ENCODE measurements at regions not wholly inside any gene's neighbourhood (a gene's known extent, or its start where the extent isn't known, plus 50 kb on each side); places are given as distances from the start of the nearest gene placed in this dataset.

DNA sequence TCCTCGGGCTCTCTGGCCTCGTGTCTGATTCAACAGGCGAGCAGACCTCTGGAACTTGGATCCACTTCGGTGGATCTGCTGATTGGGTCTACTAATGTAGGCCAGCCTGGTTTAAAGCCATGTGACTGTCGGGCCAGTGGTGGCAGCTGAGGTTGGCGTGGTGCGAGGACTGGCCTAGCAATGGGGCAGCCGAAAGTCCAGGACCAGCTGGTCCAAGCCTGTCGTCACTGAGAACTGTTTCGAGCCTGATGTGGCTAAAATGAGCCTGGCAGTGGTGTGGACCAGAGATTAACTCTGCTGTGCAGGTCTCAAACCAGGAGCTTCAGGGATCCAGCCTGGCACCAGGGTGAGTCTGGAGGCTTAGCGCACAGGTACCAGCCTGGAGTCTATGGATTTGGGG lies 56.4 kb upstream of the ROBO1 start:
- H3K9ac ChIP-seq (ENCODE audit: insufficient read depth in 1 of 2, low read depth in 2 of 2, low read length in 2 of 2), result no peak overlapping the region
- H3K4me1 ChIP-seq (replicated peaks in 1 of 2; ENCODE audit: control insufficient read depth in 2 of 2, insufficient read depth in 2 of 2, low read length in 2 of 2), result no peaks in the 10 kb centered on the region
- H3K4me2 ChIP-seq (ENCODE audit: insufficient read depth, low read length), result no peak overlapping the region
- no peak for FAIRE-seq
- no peaks in the 10 kb centered on the region for H3K9me1 ChIP-seq (ENCODE audit: control insufficient read depth, insufficient read depth, low read length)
- in situ Hi-C loops (cut with MboI), result no loop called here
- H2AFZ ChIP-seq (ENCODE audit: low read depth, low read length), result no peak overlapping the region
- DNase-seq (ENCODE audit: extremely low read depth in 1 of 4, low spot score in 3 of 4), result no peak
- no peak for TF ChIP-seq ELF1 (tag; IDR thresholded peaks at IDR 0.05)
- TF ChIP-seq NFE2L1 (tag; IDR thresholded peaks at IDR 0.05; ENCODE audit: borderline replicate concordance, low read depth), result no peak
- no peak for TF ChIP-seq ZBTB17 (CRISPR knock-in tag; IDR thresholded peaks at IDR 0.05)
- no peak for TF ChIP-seq ARID1B (IDR thresholded peaks at IDR 0.05)
- ChIA-PET CTCF (ENCODE audit: low intra/inter-chr PET ratio) (no interaction called here), POLR2A (no interaction called here)
- BruUV-seq (replicated peaks), result no TSS peak
- ATAC-seq, result no peak
- H3K9me3 ChIP-seq (replicated peaks; ENCODE audit: control insufficient read depth, insufficient read depth, low read depth, low read length), result no peaks in the 10 kb centered on the region
- WGBS (ENCODE audit: insufficient coverage, low coverage, missing lambda C conversion rate), result 4% methylated on average over 4 of the region's 11 CpGs
- H4K20me1 ChIP-seq (replicated peaks; ENCODE audit: control insufficient read depth, insufficient read depth, low read length), result no peaks in the 10 kb centered on the region
- intact Hi-C loops (cut with micrococcal nuclease), result no loop called here
- H3K36me3 ChIP-seq (ENCODE audit: control insufficient read depth, insufficient read depth, low read length), result no peaks in the 10 kb centered on the region
- H3K27me3 ChIP-seq (ENCODE audit: control insufficient read depth in 2 of 2, insufficient read depth in 2 of 2, low read length in 2 of 2), result no peaks in the 10 kb centered on the region
- no peak overlapping the region for H3K4me3 ChIP-seq
- H3K27ac ChIP-seq (ENCODE audit: extremely low read depth, low read depth, low read length), result no peak overlapping the region
- no peaks in the 10 kb centered on the region for H3K79me2 ChIP-seq (ENCODE audit: control insufficient read depth, insufficient read depth, low read length)

- Histone ChIP-seq H3K9ac (ENCODE audit: insufficient read depth in 1 of 2, low read depth in 2 of 2, low read length in 2 of 2) (no peak overlapping the region), H3K27me3 (ENCODE audit: control insufficient read depth in 2 of 2, insufficient read depth in 2 of 2, low read length in 2 of 2) (no peaks in the 10 kb centered on the region), H2AFZ (ENCODE audit: low read depth, low read length) (no peak overlapping the region), H3K36me3 (ENCODE audit: control insufficient read depth, insufficient read depth, low read length) (no peaks in the 10 kb centered on the region), H3K79me2 (ENCODE audit: control insufficient read depth, insufficient read depth, low read length) (no peaks in the 10 kb centered on the region), H3K9me1 (ENCODE audit: control insufficient read depth, insufficient read depth, low read length) (no peaks in the 10 kb centered on the region), H3K4me2 (ENCODE audit: insufficient read depth, low read length) (no peak overlapping the region), H4K20me1 (replicated peaks; ENCODE audit: control insufficient read depth, insufficient read depth, low read length) (no peaks in the 10 kb centered on the region), H3K4me3 (no peak overlapping the region), H3K27ac (ENCODE audit: extremely low read depth, low read depth, low read length) (no peak overlapping the region), H3K4me1 (replicated peaks in 1 of 2; ENCODE audit: control insufficient read depth in 2 of 2, insufficient read depth in 2 of 2, low read length in 2 of 2) (no peaks in the 10 kb centered on the region), H3K9me3 (replicated peaks; ENCODE audit: control insufficient read depth, insufficient read depth, low read depth, low read length) (no peaks in the 10 kb centered on the region)
- in situ Hi-C loops (cut with MboI), result no loop called here
- ChIA-PET CTCF (ENCODE audit: low intra/inter-chr PET ratio) (no interaction called here), POLR2A (no interaction called here)
- FAIRE-seq (no peak), DNase-seq (ENCODE audit: extremely low read depth in 1 of 4, low spot score in 3 of 4) (no peak), ATAC-seq (no peak)
- WGBS (ENCODE audit: insufficient coverage, low coverage, missing lambda C conversion rate), result 0% methylated on average over 2 of the region's 2 CpGs
- TF ChIP-seq TCF7L2 (IDR thresholded peaks at IDR 0.05; ENCODE audit: low read depth, low read length), result no peak
- no peak for TF ChIP-seq HDGF (IDR thresholded peaks at IDR 0.05)
- no peak for TF ChIP-seq JUN (IDR thresholded peaks at IDR 0.05; ENCODE audit: borderline replicate concordance, low read depth, low read length)
- TF ChIP-seq JUN (CRISPR knock-in tag; IDR thresholded peaks at IDR 0.05; ENCODE audit: borderline replicate concordance), result no peak
- no peak for TF ChIP-seq DMBX1 (CRISPR knock-in tag; IDR thresholded peaks at IDR 0.05; ENCODE audit: borderline replicate concordance)
- TF ChIP-seq NELFE (IDR thresholded peaks at IDR 0.05; ENCODE audit: insufficient read depth, insufficient read length), result no peak
- BruUV-seq (replicated peaks), result no TSS peak
- intact Hi-C loops (cut with micrococcal nuclease), result no loop called here
These were observed 54.3 kb upstream of the ROBO1 start for GRCh38 chr3:79822076-79822475.

Data from K562 (cell line).